HG02642 (cell line): ENCODE measurements at regions not wholly inside any gene's neighbourhood (a gene's known extent, or its start where the extent isn't known, plus 50 kb on each side); places are given as distances from the start of the nearest gene placed in this dataset.

Experiments used
- ATAC-seq: cut with Tn5 transposase; IDR thresholded peaks from one replicate; pipeline ENCODE4 v1.9.1; 2021; ENCODE audit warnings: mild to moderate bottlenecking; ENCODE audit not compliant: unreplicated experiment, poor library complexity

DNA sequence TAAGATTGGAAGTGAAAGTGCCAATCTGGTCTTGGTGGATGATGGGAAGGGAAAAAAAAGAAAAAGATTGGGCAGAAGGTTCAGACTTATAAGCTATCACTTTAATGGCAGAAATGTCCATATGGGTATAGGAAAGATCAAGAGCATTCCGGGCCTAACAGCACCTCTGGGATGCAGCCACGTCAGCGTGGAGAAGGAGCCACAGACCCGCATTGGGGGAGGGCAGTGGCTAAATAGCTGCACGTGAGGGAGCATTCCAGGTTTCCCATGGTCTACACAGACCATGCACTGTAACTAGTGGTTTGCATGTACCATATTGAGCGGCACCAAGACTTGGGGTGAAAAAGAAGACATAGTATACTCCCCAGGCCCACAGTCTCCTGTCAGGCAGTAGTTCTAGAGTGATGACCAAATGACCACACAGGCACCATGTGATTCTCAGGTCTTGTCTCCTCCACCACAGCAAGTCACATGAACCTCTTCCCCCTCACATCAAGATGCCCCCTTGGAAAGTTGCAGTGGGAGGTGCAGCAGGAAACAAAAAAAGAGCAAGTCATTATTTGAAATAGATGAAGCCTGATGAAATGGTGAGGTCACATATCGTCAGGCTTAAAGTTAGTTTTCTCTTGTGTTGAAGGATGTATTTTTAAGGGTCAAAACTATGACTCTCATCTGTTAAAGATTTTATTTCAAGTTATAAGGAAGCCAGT, 94.4 kb upstream of the TNFAIP3 start:
- ATAC-seq = no peak

DNA sequence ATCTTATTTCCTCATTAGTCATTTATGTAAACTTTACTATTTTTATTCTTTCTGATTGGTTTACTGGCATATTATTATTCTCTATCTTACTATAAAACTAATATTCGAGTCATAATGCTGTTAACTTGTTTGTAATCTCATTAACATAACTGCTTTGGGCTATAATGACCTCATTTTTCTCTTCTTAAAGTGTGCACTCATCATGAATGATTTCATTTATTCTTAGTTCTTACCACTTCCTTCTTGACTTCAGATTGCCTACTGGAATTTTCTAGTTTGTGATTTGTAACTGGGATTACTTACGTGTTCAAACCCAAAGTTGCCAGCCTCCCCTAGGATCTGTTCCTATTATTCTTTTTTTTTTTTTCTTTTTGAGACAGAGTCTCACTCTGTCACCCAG, 91.8 kb upstream of the TNFAIP3 start:
- ATAC-seq = no peak

DNA sequence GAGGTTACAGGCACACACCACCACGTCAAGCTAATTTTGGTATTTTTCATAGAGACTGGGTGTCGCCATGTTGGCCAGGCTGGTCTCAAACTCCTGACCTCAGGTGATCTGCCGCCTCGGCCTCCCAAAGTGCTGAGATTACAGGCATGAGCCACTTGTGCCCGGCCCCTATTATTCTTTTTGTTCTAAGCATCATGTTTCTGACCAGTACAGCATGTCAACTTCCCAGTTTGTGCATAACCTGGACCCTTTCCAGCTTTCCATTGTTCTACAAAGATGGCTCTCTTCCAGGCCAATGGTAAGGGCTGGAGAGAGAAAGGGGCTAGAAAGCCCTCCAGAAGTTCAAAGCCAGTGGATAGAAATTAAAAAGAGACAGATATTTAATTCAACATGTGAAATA, 91.3 kb upstream of the TNFAIP3 start:
- no peak for ATAC-seq

DNA sequence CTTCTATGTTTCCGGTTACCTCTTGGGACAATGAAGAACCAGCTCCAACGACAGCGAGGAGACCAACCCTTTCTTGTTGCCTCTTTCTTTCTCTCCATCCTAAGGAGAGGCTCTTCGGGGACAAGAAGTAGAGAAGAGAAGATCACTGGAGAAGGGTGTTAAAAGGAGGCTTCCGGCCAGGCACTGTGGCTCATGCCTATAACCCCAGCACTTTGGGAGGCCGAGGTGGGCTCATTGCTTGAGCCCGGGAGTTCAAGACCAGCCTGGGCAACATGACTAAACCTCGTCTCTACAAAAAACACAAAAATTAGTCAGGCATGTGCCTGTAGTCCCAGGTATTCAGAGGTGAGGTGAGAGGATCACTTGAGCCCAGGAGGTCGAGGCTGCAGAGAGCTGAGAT, 90.8 kb upstream of the TNFAIP3 start:
- ATAC-seq = no peak

DNA sequence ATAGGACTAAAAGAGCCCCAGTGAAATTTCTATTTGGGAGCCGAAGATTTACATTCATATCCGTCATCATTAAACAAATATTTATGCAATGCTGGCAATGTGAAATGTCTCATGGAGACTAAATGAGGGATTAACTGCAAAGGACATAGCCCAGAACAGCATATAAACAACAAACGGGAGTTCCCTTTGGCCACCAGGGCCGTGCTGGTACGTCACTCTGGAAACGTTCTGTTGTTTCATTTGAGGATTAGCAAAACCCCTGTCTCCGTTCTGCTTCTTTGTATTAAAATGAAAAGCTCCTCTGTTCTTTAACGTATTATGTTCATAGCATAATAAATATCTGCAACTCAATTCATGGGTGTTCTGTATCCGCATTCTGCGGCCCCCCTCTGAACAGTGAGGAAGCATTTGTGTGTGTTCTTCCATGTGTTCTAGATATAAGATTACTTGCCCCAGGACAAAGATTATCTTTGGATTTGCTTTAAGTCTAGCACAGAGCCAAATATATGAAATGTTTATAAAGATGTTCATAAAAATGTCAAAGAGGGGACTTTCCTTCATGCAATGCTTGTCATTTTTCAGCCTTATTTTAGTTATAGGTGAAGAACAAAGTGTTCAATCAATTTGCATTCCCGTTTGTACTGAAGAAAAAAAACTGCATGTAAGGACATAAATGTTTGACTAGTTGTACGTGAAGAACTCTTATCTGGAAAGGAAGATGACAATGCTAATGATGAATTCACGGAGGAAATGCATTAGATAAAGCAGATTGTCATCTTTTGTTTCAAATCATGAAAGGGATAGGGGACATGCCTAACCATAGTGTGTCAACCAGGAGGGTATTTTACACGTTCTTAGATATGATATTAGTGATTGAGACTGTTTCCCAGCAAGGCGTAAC, 90.0 kb upstream of the TNFAIP3 start:
- no peak for ATAC-seq

DNA sequence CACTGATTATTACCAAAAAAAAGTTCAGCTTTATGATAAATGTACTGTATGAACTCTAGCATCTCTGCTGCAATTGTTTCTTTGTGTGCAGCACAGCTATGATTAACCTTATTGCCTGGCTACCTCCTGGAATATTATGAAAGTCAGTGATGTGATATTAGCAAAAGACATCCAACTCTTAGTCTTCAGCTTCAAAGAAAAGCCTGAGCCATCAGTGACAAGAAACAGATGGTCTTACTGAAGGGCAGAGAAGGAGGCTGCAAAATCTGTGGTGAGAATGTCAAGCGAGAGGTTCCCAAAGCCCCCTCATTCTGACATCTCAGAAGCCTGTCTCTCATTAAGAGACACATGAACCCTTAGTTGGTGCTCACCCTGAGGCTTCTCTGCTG, 89.4 kb upstream of the TNFAIP3 start:
- ATAC-seq = no peak

DNA sequence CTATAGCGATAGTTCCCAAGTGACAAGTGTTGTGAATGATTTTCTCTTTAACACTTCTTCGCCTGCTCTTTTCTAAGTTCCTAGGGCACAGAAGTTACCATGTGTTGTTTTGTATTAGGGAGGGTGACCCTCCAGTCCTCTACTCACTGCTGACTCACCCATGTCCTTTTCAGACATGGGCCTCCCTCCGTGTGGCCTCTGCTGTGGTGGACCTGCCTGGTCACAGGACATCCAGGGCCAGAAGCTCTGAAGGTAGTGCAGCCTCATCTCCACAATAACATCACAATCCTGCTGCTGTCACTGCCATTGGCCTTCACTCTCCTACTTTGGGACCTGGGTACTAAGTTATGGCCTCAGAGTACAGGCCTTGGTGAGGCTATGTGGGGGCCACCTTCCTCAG, 87.1 kb upstream of the TNFAIP3 start:
- ATAC-seq = no peak

DNA sequence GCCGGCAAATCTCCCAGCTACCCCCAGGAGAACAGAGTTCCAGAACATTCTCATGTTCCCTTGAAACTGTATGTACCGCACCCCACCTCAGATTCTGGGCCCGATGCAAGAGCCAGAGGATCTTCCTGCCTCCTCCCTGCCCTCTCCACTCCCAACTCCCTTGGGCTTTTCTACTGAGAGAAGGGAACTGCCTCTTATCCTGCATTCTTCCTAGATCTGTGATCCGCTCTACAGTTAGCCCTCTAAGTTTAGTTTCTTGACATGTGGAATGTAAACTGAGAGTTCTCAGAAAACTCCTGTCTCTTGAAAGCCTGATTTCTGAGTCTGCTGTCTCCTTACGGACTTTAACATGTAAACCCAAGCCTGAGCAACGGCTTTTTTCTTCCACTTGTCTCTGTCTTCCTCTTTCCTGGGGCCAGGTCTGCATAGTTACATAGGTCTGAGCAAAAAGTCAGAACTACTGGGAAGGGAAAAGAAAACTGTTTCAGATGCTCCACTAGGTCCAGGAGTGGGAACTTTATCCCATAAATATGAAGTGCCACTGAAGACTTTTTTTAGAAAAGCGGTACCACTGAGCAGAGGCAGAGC, 86.5 kb upstream of the TNFAIP3 start:
- ATAC-seq = no peak

DNA sequence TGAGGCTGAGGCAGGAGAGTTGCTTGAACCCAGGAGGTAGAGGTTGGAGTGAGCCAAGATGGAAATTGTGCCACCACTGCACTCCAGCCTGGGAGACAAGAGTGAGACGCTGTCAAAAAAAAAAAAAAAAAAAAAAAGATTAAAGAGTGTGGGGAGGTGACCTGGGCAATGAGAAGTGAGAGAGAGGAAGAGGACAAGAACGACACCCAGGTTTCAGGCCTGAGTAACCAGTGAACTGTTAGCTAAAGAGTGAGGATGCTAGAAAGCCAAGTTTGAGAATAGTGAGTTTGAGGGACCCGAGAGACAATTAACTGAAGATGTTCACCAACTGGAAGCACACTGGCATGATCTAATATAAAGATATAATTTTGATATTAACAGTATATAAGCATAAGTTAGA, 85.4 kb upstream of the TNFAIP3 start:
- no peak for ATAC-seq

DNA sequence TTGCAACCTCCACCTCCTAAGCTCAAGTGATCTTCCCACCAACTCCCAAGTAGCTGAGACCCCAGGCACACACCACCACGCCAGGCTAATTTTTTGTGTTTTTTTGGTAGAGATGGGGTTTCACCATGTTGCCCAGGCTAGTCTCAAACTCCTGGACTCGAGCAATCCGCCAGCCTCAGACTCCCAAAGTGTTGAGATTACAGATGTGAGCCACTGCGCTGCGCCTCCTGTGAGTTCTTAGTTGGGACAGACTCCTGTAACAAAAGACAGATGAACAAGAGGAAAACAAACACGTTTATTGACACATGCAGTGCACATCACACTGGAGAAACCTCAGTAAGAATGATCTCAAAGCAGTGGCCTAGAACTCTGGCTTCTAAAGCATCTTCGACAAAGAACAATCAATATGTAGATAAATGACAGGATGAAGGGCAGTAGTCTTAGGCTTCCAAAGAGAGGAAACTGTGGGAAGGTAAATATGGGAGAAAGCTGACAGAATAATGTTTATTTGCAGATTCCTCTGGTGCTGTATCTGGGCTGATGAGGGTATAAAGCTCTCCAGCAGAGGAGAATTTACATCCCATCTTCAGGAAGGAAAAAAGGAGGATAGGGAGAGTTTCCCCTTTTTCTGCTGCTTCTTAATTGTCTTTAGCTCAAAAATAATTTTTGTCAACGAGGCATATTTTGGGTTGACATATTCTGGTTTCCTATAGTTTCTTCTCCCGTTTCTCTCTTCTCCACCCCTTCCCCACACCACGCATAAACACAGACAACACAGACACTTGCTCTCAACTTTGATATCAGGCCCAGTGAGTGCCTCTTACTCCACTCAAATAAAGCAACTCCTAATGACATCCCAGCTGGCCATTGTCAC, 84.7 kb upstream of the TNFAIP3 start:
- no peak for ATAC-seq

DNA sequence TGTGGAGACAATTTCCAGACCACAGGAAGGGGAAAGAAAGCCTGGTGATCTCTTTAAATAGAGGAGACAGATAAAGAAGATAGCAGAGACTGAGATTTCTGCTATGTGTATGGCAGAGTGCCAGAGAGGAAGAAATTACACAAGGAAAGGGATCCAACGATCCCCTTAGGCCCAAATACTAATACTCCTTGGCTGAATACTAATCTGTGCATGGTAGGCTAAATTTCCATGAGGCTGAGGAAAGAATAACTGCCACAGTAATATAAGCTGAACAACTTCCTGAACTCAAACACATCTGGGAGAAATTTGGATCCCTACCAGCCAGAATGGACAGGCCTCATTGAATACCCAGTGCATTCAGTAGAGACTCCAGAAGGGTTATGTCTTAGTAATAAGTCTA, 83.3 kb upstream of the TNFAIP3 start:
- no peak for ATAC-seq

DNA sequence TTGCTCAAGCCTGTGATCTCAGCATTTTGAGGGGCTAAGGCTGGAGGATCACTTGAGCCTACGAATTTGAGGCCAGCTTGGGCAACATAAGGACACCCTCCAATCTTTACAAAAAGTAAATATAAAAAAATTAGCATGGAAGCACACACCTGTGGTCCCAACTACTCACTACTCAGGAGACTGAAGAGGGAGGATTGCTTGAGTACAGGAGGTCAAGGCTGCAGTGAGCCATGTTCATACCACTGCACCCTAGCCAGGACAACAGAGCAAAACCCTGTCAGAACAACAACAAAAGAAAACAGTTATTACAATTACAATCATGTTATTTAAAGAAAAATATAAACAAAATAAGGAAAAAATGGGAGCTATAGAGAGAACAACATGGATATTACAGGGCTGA, 82.5 kb upstream of the TNFAIP3 start:
- ATAC-seq = no peak

DNA sequence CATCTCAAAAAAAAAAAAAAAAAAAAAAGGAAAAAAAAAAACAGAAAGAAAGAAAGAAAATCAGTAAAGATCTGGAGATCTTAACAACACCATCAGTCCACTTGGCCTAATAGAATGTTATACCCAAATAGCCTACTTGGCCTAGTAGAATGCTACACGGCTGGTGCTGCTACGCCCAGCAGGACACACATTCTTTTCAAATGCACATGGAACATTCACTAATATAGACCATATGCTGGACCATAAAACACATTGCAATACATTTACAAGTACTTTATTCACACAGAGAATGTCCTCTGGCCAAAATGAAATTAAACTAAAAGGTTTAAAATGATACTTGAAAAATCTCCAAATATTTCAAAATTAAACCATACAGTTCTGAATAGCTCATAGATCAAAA, 80.0 kb upstream of the TNFAIP3 start:
- no peak for ATAC-seq

DNA sequence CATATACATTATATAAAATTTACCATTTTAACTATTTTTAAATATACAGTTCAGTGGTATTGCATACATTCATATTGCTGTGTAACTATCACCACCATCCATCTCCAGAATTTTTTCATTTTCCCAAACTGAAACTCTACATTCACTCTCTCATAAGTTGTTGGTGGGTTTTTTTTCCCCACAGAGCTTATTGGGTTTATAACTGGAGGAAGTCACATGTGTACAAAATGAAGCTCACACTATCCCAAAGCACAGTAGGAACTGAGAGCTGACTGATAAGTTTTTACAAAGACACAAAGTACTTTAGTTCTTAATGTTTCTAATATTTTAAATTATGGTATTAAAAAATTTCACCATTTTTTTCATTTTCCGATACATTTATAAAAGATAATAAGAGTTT, 78.8 kb upstream of the TNFAIP3 start:
- no peak for ATAC-seq

DNA sequence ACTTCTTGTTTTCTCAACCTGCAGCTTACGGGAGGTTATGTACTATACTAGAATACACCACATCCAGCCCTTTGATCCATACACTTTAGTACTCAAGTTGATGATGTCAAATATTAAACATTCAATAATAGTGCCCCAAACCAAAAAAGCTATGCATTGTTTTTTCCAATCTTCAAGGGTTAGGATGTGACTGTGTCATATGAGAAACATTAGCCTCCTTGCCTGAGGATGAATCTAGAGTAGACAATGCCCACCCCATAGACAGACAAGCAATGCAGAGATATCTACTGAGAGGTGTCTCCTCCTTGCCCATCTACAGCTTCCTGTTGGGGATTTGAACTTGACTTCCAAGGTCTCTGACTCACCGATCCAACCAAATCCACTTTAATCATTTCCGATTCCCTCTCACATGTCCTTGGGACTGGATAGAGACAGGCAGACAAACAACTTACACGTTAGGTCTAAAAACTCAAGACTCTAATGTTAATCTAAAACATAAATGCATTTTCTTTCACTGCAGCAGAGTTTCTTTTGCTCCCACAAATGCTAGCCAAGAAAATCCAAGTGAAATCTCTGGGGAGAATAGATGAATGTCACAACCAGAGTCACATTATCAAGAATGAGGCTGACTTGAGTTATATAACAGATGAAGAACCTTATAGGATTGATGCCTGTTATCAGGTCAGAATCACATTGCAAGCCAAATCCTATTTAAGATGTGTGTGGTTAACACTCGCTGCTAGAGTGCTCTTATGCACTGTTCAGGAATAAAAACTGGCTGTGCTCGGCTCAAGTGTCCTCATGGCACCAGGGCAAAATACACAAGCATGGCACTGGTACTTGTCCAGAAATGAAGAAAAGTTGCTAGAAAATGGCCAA, 75.5 kb upstream of the TNFAIP3 start:
- no peak for ATAC-seq

DNA sequence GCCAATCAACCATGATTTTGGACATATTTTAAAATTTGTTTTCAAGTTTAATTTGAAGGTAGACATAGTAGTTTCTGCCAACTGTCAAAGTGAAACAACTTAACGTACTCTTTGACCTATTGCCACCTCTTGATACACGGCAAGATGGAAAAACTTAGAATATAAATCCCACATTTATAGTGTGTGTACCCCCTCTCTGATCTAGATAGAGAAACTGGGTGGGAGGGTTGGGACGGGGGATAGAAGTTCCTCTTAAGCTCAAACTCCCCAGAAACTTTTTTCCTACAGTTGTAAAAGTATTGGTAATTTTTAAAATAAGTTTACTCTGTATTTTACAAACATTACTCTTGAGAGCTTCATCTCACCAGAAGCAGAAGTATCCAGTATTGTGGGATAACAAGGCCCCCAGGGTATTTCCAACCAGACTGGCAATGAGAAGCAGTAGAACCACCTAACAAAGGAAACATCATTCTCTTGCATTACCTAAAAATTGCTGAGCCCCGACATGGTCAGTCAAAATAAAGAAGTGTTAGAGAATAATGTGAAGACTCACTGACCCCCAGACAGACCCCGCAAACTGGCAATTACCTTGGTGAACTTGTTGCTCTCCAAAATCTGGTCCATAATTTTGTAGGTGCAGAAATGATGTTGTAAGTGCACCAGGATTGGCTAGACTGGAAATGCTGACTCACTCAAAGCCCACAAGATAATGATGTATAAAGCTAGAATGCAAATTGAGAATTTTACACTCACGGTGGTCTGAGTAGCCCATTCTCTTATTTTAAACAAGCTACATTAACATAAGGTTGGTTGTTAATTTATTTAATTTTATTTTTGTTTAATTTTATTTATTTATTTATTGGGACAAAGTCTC, 74.7 kb upstream of the TNFAIP3 start:
- no peak for ATAC-seq

DNA sequence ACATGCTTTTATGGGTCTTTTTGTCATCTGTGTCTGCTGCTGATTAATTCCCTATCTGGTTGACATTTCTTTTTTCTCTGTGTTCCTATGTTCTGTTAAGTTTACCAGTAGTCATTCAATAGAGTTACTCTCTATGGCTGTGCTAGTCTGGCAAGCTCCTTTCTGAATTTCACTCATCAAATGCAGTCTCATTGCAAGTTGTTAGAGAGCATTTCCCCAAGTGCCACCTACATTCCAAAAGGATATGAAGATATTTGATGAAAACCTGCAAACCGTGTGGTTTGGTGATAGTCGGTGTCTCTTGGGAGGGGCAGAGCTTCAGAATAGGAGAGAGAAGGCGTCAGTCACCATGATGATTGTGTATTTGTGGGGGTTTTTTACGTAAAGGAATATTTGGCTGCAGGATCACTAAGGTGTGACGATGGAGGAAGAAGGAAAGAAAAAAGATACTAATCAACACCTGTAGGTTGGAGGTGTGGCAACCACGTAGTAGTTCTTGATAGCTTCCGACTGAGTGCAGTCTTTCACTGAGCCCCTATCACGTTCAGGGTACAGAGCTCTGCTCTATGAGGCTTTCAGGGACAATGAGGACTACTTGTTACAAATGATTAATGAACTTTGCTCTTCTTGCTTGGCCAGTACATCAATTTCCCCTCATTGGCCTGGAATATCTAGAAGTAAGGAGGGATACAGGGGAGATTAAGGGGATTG, 73.1 kb upstream of the TNFAIP3 start:
- ATAC-seq = no peak
